Stomach (tissue), 8 donors: ENCODE measurements at regions not wholly inside any gene's neighbourhood (a gene's known extent, or its start where the extent isn't known, plus 50 kb on each side); places are given as distances from the start of the nearest gene placed in this dataset.

Experiments
- DNase-seq, 2 donors: peaks; one replicate each; pipeline versions ENCODE4 v3.0.0 to v3.0.0-alpha.2; 2013 to 2019
- H3K27ac ChIP-seq, 5 donors: fragments of 200-600 bp in 4 of 5; sonication (generic) in 4 of 5; one replicate each; pipeline ENCODE4 v1.5.1; 2013 to 2019; ENCODE audit warnings: mild to moderate bottlenecking in 1 of 5, moderate library complexity in 1 of 5
- H3K27me3 ChIP-seq, 3 donors: fragments of 200-600 bp; sonication (generic); one replicate each; pipeline ENCODE4 v1.5.1; 2017 to 2019; ENCODE audit warnings: mixed run types in 1 of 3
- H3K36me3 ChIP-seq, 4 donors: fragments of 200-600 bp; sonication (generic); 1 replicate in 3 of 4; 2 replicates in 1 of 4; pipeline ENCODE4 v1.5.1; 2016 to 2019
- H3K4me1 ChIP-seq, 4 donors: fragments of 200-600 bp; sonication (generic); one replicate each; pipeline ENCODE4 v1.5.1; 2016 to 2019
- H3K4me3 ChIP-seq, 4 donors: fragments of 200-600 bp; sonication (generic) in 3 of 4; one replicate each; pipeline ENCODE4 v1.5.1; 2016 to 2019; ENCODE audit warnings: mild to moderate bottlenecking in 1 of 4
- H3K9me3 ChIP-seq, 4 donors: fragments of 200-600 bp; sonication (generic); one replicate each; pipeline ENCODE4 v1.5.1; 2016 to 2019
- CTCF ChIP-seq, 7 experiments: fragments of 450-650 bp in 4 of 7; fragments of 200-600 bp in 3 of 7; sonication (generic) in 3 of 7; IDR thresholded peaks; one replicate each; pipeline ENCODE4 v1.5.1; 2016 to 2019; ENCODE audit warnings: antibody characterized with exemption in 7 of 7, control low read depth in 2 of 7, mild to moderate bottlenecking in 1 of 7
- EP300 ChIP-seq: sonication (generic); formaldehyde crosslinking; IDR thresholded peaks from one replicate; pipeline ENCODE4 v1.6.1; 2017; ENCODE audit warnings: antibody characterized with exemption
- POLR2A ChIP-seq, 4 donors: fragments of 450-650 bp; IDR thresholded peaks; one replicate each; pipeline ENCODE4 v1.6.1; 2016; ENCODE audit warnings: antibody characterized with exemption in 4 of 4, control low read depth in 2 of 4, mild to moderate bottlenecking in 1 of 4, moderate library complexity in 1 of 4
- POLR2AphosphoS5 ChIP-seq, 3 donors: sonication (generic); formaldehyde crosslinking; IDR thresholded peaks; one replicate each; pipeline ENCODE4 v1.6.1; 2016; ENCODE audit warnings: antibody characterized with exemption in 3 of 3
- WGBS, 5 donors: extraction: QIAGEN DNeasy Blood & Tissue Kit in 3 of 5; methylation state at CpG; one replicate each; pipeline versions ENCODE4 v1.1.5 to v1.1.7; 2013 to 2018; 5-methylcytosine and 5-hydroxymethylcytosine counted together
- intact Hi-C: fragments of 100-400 bp; cut with DNase I; formaldehyde crosslinking; loops from one replicate; pipeline ENCODE4 v1.15.1; 2023; ENCODE audit warnings: low total_unique reads
- donor health status: healthy with polysubstance abuse.
- donor health status: Bipolar disorder and iron deficiency.
- donor health status: healthy.

GRCh38 chr18:75857558-75857957, 430.1 kb upstream of the SMIM21 start:
- H3K27ac ChIP-seq, result no peak overlapping the region
- intact Hi-C loops, result no loop called here
- TF ChIP-seq POLR2AphosphoS5 (IDR thresholded peaks at IDR 0.05) (no peak), EP300 (no peak)
- H3K27me3 ChIP-seq, result no peaks in the 10 kb centered on the region
- WGBS, 5 donors, result 62 to 83% (median 78%) methylated on average over 6 of the region's 6 CpGs
- H3K36me3 ChIP-seq, result no peaks in the 10 kb centered on the region
- peak in 1 of 2 donors; percentile 30 for DNase-seq
- H3K4me1 ChIP-seq, result no peaks in the 10 kb centered on the region
- no peak overlapping the region for H3K4me3 ChIP-seq
- H3K9me3 ChIP-seq, result no peaks in the 10 kb centered on the region

GRCh38 chr18:75854808-75855207, 427.3 kb upstream of the SMIM21 start:
- TF ChIP-seq CTCF (IDR thresholded peaks at IDR 0.05) (no peak), POLR2A (IDR thresholded peaks at IDR 0.05) (no peak), POLR2AphosphoS5 (IDR thresholded peaks at IDR 0.05) (no peak), EP300 (no peak)
- intact Hi-C loops, result no loop called here
- 90 to 94% (median 94%) methylated on average over 10 of the region's 10 CpGs for WGBS, 5 donors
- H3K36me3 ChIP-seq, result no peaks in the 10 kb centered on the region
- no peak overlapping the region for H3K4me3 ChIP-seq
- DNase-seq, result no peak
- no peaks in the 10 kb centered on the region for H3K9me3 ChIP-seq
- H3K4me1 ChIP-seq, result no peaks in the 10 kb centered on the region
- no peak overlapping the region for H3K27ac ChIP-seq
- H3K27me3 ChIP-seq, result no peaks in the 10 kb centered on the region

- WGBS, 5 donors, result 71 to 78% (median 75%) methylated on average over 4 of the region's 4 CpGs
- intact Hi-C loops, result no loop called here
- no peaks in the 10 kb centered on the region for H3K4me1 ChIP-seq
- no peak for TF ChIP-seq EP300
- no peak for TF ChIP-seq POLR2AphosphoS5 (IDR thresholded peaks at IDR 0.05)
- no peak for TF ChIP-seq POLR2A (IDR thresholded peaks at IDR 0.05)
- no peak for TF ChIP-seq CTCF (IDR thresholded peaks at IDR 0.05)
- no peaks in the 10 kb centered on the region for H3K36me3 ChIP-seq
- no peaks in the 10 kb centered on the region for H3K9me3 ChIP-seq
- DNase-seq, result no peak
- H3K27me3 ChIP-seq, result no peaks in the 10 kb centered on the region
- no peak overlapping the region for H3K27ac ChIP-seq
- H3K4me3 ChIP-seq, result no peak overlapping the region
Observed at GRCh38 chr18:75854174-75854573, 426.7 kb upstream of the SMIM21 start.

- WGBS, 5 donors, result 76 to 85% (median 84%) methylated on average over 3 of the region's 3 CpGs
- no peak overlapping the region for H3K4me3 ChIP-seq
- H3K4me1 ChIP-seq, result no peaks in the 10 kb centered on the region
- H3K27me3 ChIP-seq, result no peaks in the 10 kb centered on the region
- TF ChIP-seq POLR2A (IDR thresholded peaks at IDR 0.05) (no peak), CTCF (IDR thresholded peaks at IDR 0.05) (no peak), POLR2AphosphoS5 (IDR thresholded peaks at IDR 0.05) (no peak), EP300 (no peak)
- no peak overlapping the region for H3K27ac ChIP-seq
- intact Hi-C loops, result no loop called here
- no peaks in the 10 kb centered on the region for H3K9me3 ChIP-seq
- DNase-seq, result no peak
- no peaks in the 10 kb centered on the region for H3K36me3 ChIP-seq
Observed at GRCh38 chr18:75846321-75846720, 418.8 kb upstream of the SMIM21 start.

- intact Hi-C loops, result no loop called here
- WGBS, 5 donors, result 78 to 90% (median 87%) methylated on average over 3 of the region's 3 CpGs
- H3K4me3 ChIP-seq, result no peak overlapping the region
- H3K9me3 ChIP-seq, result no peaks in the 10 kb centered on the region
- no peak for TF ChIP-seq POLR2AphosphoS5 (IDR thresholded peaks at IDR 0.05)
- TF ChIP-seq CTCF (IDR thresholded peaks at IDR 0.05), result no peak
- TF ChIP-seq POLR2A (IDR thresholded peaks at IDR 0.05), result no peak
- TF ChIP-seq EP300, result no peak
- no peaks in the 10 kb centered on the region for H3K27me3 ChIP-seq
- DNase-seq, result no peak
- no peaks in the 10 kb centered on the region for H3K36me3 ChIP-seq
- no peak overlapping the region for H3K27ac ChIP-seq
- H3K4me1 ChIP-seq, result no peaks in the 10 kb centered on the region
Observed at GRCh38 chr18:75845413-75845812, 417.9 kb upstream of the SMIM21 start.
